ENCODE measurements at regions not wholly inside any gene's neighbourhood (a gene's known extent, or its start where the extent isn't known, plus 50 kb on each side); places are given as distances from the start of the nearest gene placed in this dataset.

GRCh38 chr3:76812649-76813242 is 227.2 kb upstream of the ROBO2 start:
- TF ChIP-seq CTCF (conservative IDR thresholded peaks at IDR 0.05; ENCODE audit: low read depth, low read length) (no peak), EZH2 (IDR thresholded peaks at IDR 0.05; ENCODE audit: low read length, unreplicated experiment) (no peak), EZH2phosphoT487 (IDR thresholded peaks at IDR 0.05; ENCODE audit: borderline replicate concordance, low read length) (no peak)
